Vagina (tissue), 2 donors: ENCODE measurements at regions not wholly inside any gene's neighbourhood (a gene's known extent, or its start where the extent isn't known, plus 50 kb on each side); places are given as distances from the start of the nearest gene placed in this dataset.

Source experiments
- DNase-seq, 2 donors: peaks; one replicate each; pipeline ENCODE4 v3.0.0-alpha.2; 2017; ENCODE audit errors: extremely low spot score in 2 of 2
- H3K27ac ChIP-seq: fragments of 200-600 bp; sonication (generic); one replicate; pipeline ENCODE4 v1.5.1; 2019
- H3K27me3 ChIP-seq: fragments of 200-600 bp; sonication (generic); one replicate; pipeline ENCODE4 v1.5.1; 2019
- H3K36me3 ChIP-seq, 2 donors: fragments of 200-600 bp; sonication (generic); one replicate each; pipeline ENCODE4 v1.5.1; 2017 to 2019
- H3K4me1 ChIP-seq: fragments of 200-600 bp; sonication (generic); one replicate; pipeline ENCODE4 v1.5.1; 2019
- H3K4me3 ChIP-seq, 2 donors: fragments of 200-600 bp; sonication (generic); 1 replicate in 1 of 2; 2 replicates in 1 of 2; pipeline ENCODE4 v1.5.1; 2016 to 2019
- H3K9me3 ChIP-seq: fragments of 200-600 bp; sonication (generic); one replicate; pipeline ENCODE4 v1.5.1; 2019
- CTCF ChIP-seq, 3 experiments: fragments of 450-650 bp in 2 of 3; fragments of 200-600 bp in 1 of 3; sonication (generic) in 1 of 3; IDR thresholded peaks; one replicate each; pipeline ENCODE4 v1.5.1; 2017 to 2019; ENCODE audit warnings: antibody characterized with exemption in 3 of 3, mild to moderate bottlenecking in 2 of 3, moderate library complexity in 2 of 3
- POLR2A ChIP-seq, 2 donors: fragments of 450-650 bp; IDR thresholded peaks; one replicate each; pipeline ENCODE4 v1.6.1; 2017; ENCODE audit warnings: antibody characterized with exemption in 2 of 2, mild to moderate bottlenecking in 2 of 2, moderate library complexity in 2 of 2
- POLR2AphosphoS5 ChIP-seq, 2 donors: sonication (generic); formaldehyde crosslinking; IDR thresholded peaks; one replicate each; pipeline ENCODE4 v1.9.0; 2017; ENCODE audit warnings: antibody characterized with exemption in 2 of 2, mild to moderate bottlenecking in 2 of 2, low read depth in 1 of 2; ENCODE audit not compliant: insufficient read depth in 1 of 2
- intact Hi-C: fragments of 100-400 bp; cut with DNase I; formaldehyde crosslinking; loops from one replicate; pipeline ENCODE4 v1.15.1; 2023

DNA sequence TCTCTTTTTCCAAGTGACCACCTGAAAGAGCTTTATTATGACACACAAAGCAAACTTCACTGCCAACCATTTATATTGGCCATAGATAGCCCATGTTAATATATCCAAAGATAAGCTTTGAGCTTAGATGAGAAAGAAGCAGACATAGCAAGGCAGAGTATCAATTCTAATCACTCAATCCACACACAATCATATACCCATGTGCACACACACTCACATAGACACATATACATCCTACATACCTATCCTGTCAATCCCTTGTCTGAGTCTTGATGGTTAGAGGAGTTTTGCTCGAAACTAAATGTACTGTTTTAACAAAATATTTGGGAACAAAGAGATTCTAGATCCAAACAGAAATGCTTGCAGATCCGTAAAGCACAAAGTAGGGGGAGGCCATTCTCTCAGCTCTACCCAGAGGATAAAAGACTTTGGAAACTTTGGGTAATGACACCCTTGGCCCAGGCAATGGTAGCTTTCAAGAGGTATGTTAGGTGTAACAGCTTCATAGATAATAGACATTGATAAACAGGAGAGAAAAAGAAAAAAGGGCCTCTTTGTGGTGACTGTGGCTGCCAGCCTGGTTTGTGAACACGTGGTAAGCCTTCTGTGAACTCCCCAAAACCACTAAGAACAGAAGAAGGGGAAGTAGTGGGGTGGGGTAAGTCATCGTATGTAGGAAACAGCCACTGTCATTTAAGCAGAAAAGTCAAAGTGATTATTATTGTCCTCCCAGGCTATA is 121.6 kb downstream of the TLR4 start:
- Histone ChIP-seq H3K27ac (no peak overlapping the region), H3K36me3 (no peaks in the 10 kb centered on the region), H3K9me3 (no peaks in the 10 kb centered on the region), H3K27me3 (no peaks in the 10 kb centered on the region), H3K4me1 (no peaks in the 10 kb centered on the region), H3K4me3 (no peak overlapping the region)
- DNase-seq = no peak
- TF ChIP-seq POLR2AphosphoS5 (IDR thresholded peaks at IDR 0.05; ENCODE audit: insufficient read depth in 1 of 2, low read depth in 1 of 2) = no peak
- no peak for TF ChIP-seq CTCF (IDR thresholded peaks at IDR 0.05)
- no peak for TF ChIP-seq POLR2A (IDR thresholded peaks at IDR 0.05)
- intact Hi-C loops = no loop called here

DNA sequence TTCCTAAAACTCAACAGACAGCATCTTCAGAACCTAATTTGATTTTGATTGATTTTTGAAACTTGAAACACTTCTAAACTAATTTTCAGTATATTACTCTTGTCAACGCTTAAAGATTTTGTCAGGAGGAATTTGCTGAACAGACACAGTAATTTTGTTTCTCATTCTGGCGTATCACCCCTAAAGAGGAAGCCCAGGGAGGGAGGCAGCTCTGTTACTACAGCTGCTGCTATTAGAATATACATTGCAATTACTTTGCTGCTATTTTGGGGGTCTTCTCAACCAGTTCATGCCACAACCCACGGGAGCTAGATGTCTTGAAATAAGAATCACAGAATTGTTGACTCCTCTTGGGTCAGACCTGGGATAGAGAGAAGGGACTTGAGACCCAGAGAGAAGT is 122.6 kb downstream of the TLR4 start:
- no peak overlapping the region for H3K27ac ChIP-seq
- no peak for TF ChIP-seq CTCF (IDR thresholded peaks at IDR 0.05)
- no peak for TF ChIP-seq POLR2A (IDR thresholded peaks at IDR 0.05)
- TF ChIP-seq POLR2AphosphoS5 (IDR thresholded peaks at IDR 0.05; ENCODE audit: insufficient read depth in 1 of 2, low read depth in 1 of 2) = no peak
- H3K27me3 ChIP-seq = no peaks in the 10 kb centered on the region
- H3K36me3 ChIP-seq = no peaks in the 10 kb centered on the region
- no peaks in the 10 kb centered on the region for H3K9me3 ChIP-seq
- H3K4me1 ChIP-seq = no peaks in the 10 kb centered on the region
- intact Hi-C loops = no loop called here
- DNase-seq = no peak
- H3K4me3 ChIP-seq = no peak overlapping the region

- TF ChIP-seq POLR2AphosphoS5 (IDR thresholded peaks at IDR 0.05; ENCODE audit: insufficient read depth in 1 of 2, low read depth in 1 of 2) (no peak), CTCF (IDR thresholded peaks at IDR 0.05) (no peak), POLR2A (IDR thresholded peaks at IDR 0.05) (no peak)
- Histone ChIP-seq H3K27ac (no peak overlapping the region), H3K36me3 (no peaks in the 10 kb centered on the region), H3K4me1 (no peaks in the 10 kb centered on the region), H3K9me3 (no peaks in the 10 kb centered on the region), H3K4me3 (no peak overlapping the region), H3K27me3 (no peaks in the 10 kb centered on the region)
- intact Hi-C loops = no loop called here
- DNase-seq = no peak
Measured at GRCh38 chr9:117827456-117827855, 123.3 kb downstream of the TLR4 start.

- no peaks in the 10 kb centered on the region for H3K27me3 ChIP-seq
- H3K36me3 ChIP-seq = no peaks in the 10 kb centered on the region
- DNase-seq = no peak
- intact Hi-C loops = no loop called here
- TF ChIP-seq POLR2AphosphoS5 (IDR thresholded peaks at IDR 0.05; ENCODE audit: insufficient read depth in 1 of 2, low read depth in 1 of 2) (no peak), POLR2A (IDR thresholded peaks at IDR 0.05) (no peak), CTCF (IDR thresholded peaks at IDR 0.05) (no peak)
- H3K4me3 ChIP-seq = no peak overlapping the region
- H3K27ac ChIP-seq = no peak overlapping the region
- H3K9me3 ChIP-seq = no peaks in the 10 kb centered on the region
- H3K4me1 ChIP-seq = no peaks in the 10 kb centered on the region
Measured at GRCh38 chr9:117828466-117828865, 124.3 kb downstream of the TLR4 start.

DNA sequence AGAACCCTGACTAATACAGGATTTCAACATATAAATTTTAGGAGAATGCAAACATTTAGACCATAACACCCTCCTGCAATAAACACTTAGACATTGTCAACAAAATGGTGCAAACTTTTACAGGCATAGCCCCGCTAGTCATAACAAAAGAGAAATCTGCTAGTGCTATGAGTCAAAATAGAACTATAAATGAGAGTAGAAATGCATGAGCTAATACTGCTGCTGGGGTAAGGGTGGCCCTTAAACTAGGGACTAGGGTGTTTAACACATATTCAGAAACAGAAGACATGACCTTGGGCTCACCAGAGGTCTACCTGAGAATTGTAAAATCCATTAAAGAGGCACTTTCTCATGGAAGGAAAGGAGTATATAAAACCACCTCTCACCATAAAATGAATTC is 131.6 kb downstream of the TLR4 start:
- no peak for DNase-seq
- Histone ChIP-seq H3K36me3 (no peaks in the 10 kb centered on the region), H3K9me3 (no peaks in the 10 kb centered on the region), H3K27me3 (no peaks in the 10 kb centered on the region), H3K4me3 (no peak overlapping the region), H3K27ac (no peak overlapping the region), H3K4me1 (no peaks in the 10 kb centered on the region)
- TF ChIP-seq POLR2AphosphoS5 (IDR thresholded peaks at IDR 0.05; ENCODE audit: insufficient read depth in 1 of 2, low read depth in 1 of 2) (no peak), CTCF (IDR thresholded peaks at IDR 0.05) (no peak), POLR2A (IDR thresholded peaks at IDR 0.05) (no peak)
- intact Hi-C loops = no loop called here
